AG04450 (cell line): ENCODE measurements at regions not wholly inside any gene's neighbourhood (a gene's known extent, or its start where the extent isn't known, plus 50 kb on each side); places are given as distances from the start of the nearest gene placed in this dataset.

Source experiments
- CTCF ChIA-PET: fragments of 300-600, 350-600 bp; formaldehyde crosslinking; extraction: SDS; loops from one replicate; lab custom pipeline; 2022; ENCODE audit warnings: antibody characterized with exemption, inconsistent platforms; lab: Charles Lee
- POLR2A ChIA-PET: fragments of 350-600 bp; formaldehyde crosslinking; extraction: SDS; loops from one replicate; lab custom pipeline; 2021; ENCODE audit warnings: antibody characterized with exemption, inconsistent platforms; lab: Yijun Ruan, JAX
- DNase-seq: peaks from one replicate; pipeline ENCODE4 v3.0.0-alpha.2; 2011; ENCODE audit warnings: low read depth, low spot score
- H3K27ac ChIP-seq: one replicate; pipeline ENCODE4 v1.5.1; 2012; ENCODE audit warnings: low read depth, low read length, control low read depth
- H3K27me3 ChIP-seq: one replicate; pipeline ENCODE4 v1.6.0; 2012; ENCODE audit warnings: low read length; ENCODE audit not compliant: control insufficient read depth, insufficient read depth
- H3K4me3 ChIP-seq: 2 replicates; pipeline ENCODE4 v1.5.1; 2011; ENCODE audit warnings: mild to moderate bottlenecking, low read depth, low read length, control low read depth
- H3K9me3 ChIP-seq: 2 replicates; pipeline ENCODE4 v1.5.1; 2012; ENCODE audit warnings: low read length; ENCODE audit not compliant: control insufficient read depth, insufficient read depth
- TF ChIP-seq, protein P1 (sequence below): IDR thresholded peaks from 2 replicates; pipeline ENCODE4 v1.5.1; 2011; ENCODE audit warnings: low read depth, low read length, control low read depth, inconsistent platforms

DNA sequence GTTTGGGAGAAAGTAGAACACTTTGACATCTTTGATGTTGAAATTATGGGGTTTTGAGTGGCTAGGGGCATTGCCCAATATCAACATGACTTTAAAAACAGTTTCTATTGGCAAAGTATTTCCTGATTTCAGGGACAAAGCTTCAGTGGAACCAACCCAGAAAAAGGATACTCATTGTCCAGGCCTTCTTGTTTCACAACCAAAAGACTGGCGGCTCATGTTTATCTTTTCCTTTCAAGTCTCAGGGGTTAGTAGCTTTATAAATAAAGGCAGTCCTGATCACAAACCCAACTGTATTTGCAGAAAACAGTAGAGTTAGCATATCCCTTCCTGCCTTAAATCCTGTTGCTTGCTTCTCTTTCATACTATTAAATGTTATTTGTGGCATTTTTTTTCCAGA lies 119.1 kb downstream of the SLITRK2 start:
- Histone ChIP-seq H3K27ac (no peak overlapping the region), H3K9me3 (no peaks in the 10 kb centered on the region), H3K27me3 (no peaks in the 10 kb centered on the region), H3K4me3 (no peak overlapping the region)
- TF ChIP-seq, protein P1, sequence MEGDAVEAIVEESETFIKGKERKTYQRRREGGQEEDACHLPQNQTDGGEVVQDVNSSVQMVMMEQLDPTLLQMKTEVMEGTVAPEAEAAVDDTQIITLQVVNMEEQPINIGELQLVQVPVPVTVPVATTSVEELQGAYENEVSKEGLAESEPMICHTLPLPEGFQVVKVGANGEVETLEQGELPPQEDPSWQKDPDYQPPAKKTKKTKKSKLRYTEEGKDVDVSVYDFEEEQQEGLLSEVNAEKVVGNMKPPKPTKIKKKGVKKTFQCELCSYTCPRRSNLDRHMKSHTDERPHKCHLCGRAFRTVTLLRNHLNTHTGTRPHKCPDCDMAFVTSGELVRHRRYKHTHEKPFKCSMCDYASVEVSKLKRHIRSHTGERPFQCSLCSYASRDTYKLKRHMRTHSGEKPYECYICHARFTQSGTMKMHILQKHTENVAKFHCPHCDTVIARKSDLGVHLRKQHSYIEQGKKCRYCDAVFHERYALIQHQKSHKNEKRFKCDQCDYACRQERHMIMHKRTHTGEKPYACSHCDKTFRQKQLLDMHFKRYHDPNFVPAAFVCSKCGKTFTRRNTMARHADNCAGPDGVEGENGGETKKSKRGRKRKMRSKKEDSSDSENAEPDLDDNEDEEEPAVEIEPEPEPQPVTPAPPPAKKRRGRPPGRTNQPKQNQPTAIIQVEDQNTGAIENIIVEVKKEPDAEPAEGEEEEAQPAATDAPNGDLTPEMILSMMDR = no peak
- DNase-seq = no peak
- ChIA-PET CTCF (no interaction called here), POLR2A (no interaction called here)

DNA sequence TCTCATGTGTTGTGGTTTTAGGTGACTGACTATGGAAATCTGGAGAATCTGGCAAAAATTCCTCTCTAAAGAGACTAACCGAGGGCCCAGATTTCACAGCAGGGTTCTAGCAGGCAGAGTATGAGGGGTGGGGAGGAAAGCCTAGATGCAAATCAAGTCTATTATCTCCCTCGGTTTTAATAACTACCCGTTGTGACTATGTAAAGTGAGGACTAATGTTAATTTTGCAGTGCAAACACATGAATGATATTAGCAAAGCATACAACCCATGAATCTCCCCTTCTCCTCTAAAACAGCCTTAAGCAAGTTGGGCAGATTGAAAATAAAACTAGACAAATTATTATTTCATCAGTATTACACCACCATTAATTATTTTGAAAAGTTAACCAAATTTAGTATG lies 131.4 kb downstream of the SLITRK2 start:
- Histone ChIP-seq H3K4me3 (no peak overlapping the region), H3K27me3 (no peaks in the 10 kb centered on the region), H3K27ac (no peak overlapping the region), H3K9me3 (no peaks in the 10 kb centered on the region; the same call in 1 of the 2 replicates)
- no peak for DNase-seq
- POLR2A ChIA-PET = no interaction called here
- CTCF ChIA-PET = no interaction called here
- TF ChIP-seq, protein P1 = no peak

DNA sequence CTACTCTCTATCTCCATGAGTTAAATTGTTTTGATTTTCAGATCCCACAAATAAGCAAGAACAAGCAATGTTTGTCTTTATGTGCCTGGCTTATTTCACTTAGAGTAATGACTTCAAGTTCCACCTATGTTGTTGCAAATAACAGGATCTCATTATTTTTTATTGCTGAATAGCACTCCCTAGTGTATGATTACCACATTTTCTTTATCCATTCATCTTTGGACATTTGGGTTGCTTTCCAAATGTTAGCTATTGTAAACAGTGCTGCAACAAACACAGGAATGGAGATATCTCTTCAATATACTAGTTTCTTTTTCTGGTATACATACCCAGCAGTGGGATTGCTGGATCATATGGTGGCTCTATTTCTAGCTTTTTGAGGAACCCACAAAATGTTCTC lies 136.0 kb downstream of the SLITRK2 start:
- CTCF ChIA-PET = no interaction called here

DNA sequence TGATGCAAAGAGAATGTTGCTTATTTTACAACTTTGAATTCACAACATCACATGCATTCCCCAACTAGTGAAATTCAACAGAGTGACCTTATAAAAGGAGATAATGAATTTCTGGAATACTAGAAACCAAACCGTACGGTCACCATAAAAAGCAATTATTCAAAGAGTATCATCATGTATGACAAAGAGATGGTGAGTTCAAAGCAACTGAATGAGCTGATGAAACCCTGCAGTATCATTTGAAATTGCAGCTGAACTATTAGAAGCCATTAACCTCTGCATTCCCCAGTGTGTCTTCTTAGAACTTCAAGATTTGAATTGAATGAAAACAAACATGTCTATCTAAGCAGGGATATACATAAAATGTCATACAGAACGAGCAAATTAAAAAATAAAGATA lies 172.4 kb downstream of the SLITRK2 start:
- no peak for DNase-seq
- ChIA-PET POLR2A (no interaction called here), CTCF (no interaction called here)
- no peaks in the 10 kb centered on the region for H3K27me3 ChIP-seq
- TF ChIP-seq, protein P1 = no peak
- H3K27ac ChIP-seq = no peak overlapping the region
- no peak overlapping the region for H3K4me3 ChIP-seq
- peaks cover 2% of the 10 kb centered on the region; the same call in 1 of the 2 replicates for H3K9me3 ChIP-seq

More for the DNA sequence above, 136.0 kb downstream of the SLITRK2 start:
- DNase-seq = no peak
- H3K4me3 ChIP-seq = no peak overlapping the region
- TF ChIP-seq, protein P1 = no peak
- POLR2A ChIA-PET = no interaction called here
- no peaks in the 10 kb centered on the region for H3K9me3 ChIP-seq
- H3K27me3 ChIP-seq = no peaks in the 10 kb centered on the region
- H3K27ac ChIP-seq = no peak overlapping the region

DNA sequence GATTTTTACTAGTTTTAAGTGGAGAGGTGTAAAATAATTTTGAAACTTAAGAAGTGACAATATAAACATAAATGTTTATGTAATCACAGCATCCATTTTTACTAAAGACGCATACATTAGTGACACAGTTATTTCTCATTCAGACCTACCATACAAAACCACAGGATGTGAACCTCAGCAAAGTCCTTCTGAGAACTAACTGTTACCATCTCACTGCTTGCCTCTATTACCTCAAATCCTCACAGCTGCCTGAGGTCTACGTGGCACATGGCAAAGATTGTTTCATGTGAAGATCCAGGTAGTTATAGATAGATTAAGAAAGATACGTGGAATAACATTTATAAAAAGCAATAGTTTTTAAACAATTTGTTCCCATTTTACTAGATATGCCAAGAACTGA lies 189.0 kb downstream of the SLITRK2 start:
- ChIA-PET POLR2A (no interaction called here), CTCF (no interaction called here)
- no peaks in the 10 kb centered on the region for H3K9me3 ChIP-seq
- no peak for DNase-seq
- H3K27me3 ChIP-seq = no peaks in the 10 kb centered on the region
- no peak overlapping the region for H3K27ac ChIP-seq
- TF ChIP-seq, protein P1 = no peak
- no peak overlapping the region for H3K4me3 ChIP-seq
